ENCODE measurements at regions not wholly inside any gene's neighbourhood (a gene's known extent, or its start where the extent isn't known, plus 50 kb on each side); places are given as distances from the start of the nearest gene placed in this dataset.

DNA sequence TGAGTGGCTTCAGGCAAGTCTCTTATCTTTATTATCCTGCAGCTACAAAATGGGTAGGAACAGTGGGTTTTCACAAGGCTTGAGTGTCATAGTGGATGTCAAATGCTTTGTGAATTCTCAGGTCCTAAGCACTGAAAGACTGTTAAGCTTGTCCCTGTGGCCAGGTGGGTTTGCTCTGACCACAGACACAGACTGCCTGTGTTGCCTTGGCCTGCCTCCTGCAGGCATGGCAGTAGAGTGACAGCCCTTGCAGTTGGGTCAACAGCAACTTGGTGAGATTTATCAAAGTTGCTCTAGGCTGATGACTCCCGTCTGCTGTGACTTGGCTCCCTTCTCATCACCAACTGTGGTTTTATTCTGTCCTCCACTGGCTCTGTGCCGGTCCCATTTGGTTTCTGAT lies 520.0 kb upstream of the CCDC196 start:
- TF ChIP-seq, protein P1, sequence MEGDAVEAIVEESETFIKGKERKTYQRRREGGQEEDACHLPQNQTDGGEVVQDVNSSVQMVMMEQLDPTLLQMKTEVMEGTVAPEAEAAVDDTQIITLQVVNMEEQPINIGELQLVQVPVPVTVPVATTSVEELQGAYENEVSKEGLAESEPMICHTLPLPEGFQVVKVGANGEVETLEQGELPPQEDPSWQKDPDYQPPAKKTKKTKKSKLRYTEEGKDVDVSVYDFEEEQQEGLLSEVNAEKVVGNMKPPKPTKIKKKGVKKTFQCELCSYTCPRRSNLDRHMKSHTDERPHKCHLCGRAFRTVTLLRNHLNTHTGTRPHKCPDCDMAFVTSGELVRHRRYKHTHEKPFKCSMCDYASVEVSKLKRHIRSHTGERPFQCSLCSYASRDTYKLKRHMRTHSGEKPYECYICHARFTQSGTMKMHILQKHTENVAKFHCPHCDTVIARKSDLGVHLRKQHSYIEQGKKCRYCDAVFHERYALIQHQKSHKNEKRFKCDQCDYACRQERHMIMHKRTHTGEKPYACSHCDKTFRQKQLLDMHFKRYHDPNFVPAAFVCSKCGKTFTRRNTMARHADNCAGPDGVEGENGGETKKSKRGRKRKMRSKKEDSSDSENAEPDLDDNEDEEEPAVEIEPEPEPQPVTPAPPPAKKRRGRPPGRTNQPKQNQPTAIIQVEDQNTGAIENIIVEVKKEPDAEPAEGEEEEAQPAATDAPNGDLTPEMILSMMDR (IDR thresholded peaks at IDR 0.05; ENCODE audit: insufficient read depth, low read length, poor library complexity, severe bottlenecking) = no peak
- no peak for TF ChIP-seq EZH2phosphoT487 (conservative IDR thresholded peaks at IDR 0.05; ENCODE audit: low read length)

Data from SU-DHL-6 (cell line).